ENCODE measurements at regions not wholly inside any gene's neighbourhood (a gene's known extent, or its start where the extent isn't known, plus 50 kb on each side); places are given as distances from the start of the nearest gene placed in this dataset.
A peak's percentile ranks its signal among the peaks of the same experiment; 100 is the strongest.
"Not testable (repeated sequence)": the region's sequence is repeated elsewhere in the genome, so short reads cannot be mapped to it uniquely, and the experiment has no call there.

- DNase-seq: no peak
Observed at GRCh38 chr3:18527691-18528090, 102.6 kb upstream of the SATB1 start.

GRCh38 chr3:18526667-18527066, 101.5 kb upstream of the SATB1 start:
- DNase-seq: no peak

- not testable (repeated sequence) for DNase-seq
Observed at GRCh38 chr3:18516170-18516569, 91.0 kb upstream of the SATB1 start.

DNA sequence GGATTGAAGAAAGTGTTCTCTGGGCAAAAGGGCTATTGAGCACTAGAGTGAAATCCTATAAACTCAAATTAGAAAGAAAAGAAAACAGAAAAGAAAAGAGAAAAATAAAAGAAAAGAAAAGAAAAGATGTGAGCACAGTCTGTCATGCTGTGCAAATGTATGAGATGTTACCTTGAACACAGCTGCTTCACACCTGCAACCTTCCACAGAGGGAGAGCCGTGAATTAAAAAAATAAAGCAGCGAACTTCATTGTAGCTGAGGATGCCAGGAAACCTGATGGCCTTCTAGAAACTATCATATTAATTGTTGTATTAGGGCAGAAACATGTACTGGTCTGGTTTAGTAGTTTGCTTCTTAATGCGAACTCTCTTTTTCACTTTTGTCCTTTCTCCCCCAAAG, 88.0 kb upstream of the SATB1 start:
- no peak for DNase-seq

DNA sequence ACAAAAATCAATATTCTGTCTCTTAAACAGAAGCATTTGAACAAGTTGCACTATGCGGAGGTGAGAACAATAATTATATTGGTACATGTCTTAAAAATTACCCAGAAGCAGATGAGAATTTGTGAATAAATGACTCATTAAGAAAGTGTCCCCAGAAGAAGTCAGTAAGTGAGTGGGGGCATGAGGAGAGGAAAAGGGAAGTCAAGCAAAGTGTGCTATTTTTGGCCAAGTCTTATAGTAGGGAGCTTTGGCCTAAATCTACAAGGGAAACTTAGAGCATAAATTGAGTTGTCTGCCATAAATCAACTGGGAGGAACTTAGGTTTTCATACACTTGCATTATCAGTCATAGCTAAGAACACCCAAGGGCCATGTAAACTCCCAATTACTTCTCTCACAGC, 86.9 kb upstream of the SATB1 start:
- DNase-seq: peak; percentile 78

GRCh38 chr3:18510947-18511346, 85.8 kb upstream of the SATB1 start:
- DNase-seq: no peak

DNA sequence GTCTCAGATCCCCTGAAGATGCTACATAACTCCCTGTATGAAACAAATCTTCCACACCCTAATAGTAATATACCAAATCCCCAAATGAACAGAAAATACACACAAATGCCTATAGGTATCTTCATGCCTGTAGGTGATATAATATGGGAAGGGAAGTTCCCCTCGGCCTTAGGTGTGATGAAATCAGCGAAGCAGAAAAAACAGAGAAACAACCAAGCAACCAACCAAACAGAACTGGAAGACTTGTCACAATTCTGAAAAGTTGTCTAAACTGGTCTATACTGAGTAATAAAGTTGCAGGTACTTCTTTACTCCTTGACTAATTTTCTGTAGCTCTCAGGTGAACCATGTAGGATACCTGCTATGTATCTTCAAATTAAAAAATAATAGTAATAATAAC, 82.2 kb upstream of the SATB1 start:
- no peak for DNase-seq

DNA sequence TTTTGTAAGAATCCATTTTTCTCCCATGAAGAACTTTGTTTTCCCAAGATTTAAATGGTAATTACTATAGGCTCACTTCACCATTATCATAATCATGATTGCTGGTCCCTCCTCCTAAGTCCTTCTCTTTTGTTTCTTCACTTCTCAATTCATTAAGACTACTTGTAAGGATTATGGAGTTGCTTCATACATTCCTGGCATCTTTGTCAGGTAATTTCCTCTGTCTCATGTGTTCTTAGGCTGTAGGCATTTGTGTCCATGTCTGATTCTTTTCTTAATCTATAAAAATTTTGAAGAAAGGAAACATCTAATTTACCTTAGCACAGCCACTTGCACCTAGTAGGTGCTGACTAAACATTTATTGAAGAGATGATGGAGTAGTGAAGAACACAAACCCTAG, 79.9 kb upstream of the SATB1 start:
- DNase-seq: no peak

DNA sequence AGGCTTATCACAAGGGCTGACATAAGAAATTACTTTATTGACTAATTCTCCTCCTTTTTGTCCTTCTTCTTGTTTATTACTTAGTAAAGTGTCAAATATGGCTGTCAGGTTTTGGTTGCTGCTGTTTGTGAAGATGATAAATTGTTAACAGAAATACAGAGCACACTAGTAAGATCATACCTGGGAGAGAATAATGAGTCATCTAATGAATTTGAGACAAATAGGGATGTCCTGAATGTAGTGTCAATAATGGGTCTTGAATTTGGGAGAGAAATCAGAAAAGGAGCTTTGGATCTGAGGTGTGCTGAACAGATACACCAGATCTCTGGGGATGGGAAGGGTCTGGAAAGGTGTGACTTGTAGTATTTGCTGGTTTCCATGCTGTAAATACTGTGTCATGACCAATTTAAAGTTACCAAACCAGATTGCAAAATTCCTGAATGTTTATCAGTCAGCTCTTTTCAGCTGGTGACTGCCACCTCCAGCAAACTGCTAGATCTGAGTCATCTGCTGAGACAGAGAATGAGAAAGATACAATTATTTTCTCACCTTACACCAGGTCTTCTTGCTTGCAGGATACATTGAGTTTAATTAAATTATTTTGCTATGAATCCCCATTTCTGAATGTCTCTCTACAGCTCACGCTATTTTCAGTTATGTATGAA, 76.7 kb upstream of the SATB1 start:
- DNase-seq: no peak

- DNase-seq: no peak
Observed at GRCh38 chr3:18500322-18500721, 75.2 kb upstream of the SATB1 start.

GRCh38 chr3:18499301-18499700, 74.2 kb upstream of the SATB1 start:
- peak; percentile 51 for DNase-seq

DNA sequence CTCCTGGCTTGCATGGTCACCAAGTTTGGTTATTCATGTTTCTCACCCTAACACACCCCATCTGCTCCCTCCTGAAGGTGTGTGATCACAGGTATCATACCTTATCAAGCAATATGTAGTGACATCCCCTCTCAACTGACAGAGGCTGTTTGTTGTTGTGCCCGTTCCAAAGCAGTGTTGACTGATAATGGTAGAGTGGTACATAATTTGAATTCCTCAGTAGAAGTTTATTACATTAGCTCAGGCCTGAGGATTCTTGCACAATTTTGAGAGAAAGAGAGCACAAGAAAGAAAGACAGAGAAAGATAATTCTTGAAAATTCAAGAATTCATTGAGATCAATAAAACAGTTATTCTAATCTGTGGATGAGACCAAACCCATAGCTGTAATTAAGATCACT, 69.1 kb upstream of the SATB1 start:
- DNase-seq: no peak

DNA sequence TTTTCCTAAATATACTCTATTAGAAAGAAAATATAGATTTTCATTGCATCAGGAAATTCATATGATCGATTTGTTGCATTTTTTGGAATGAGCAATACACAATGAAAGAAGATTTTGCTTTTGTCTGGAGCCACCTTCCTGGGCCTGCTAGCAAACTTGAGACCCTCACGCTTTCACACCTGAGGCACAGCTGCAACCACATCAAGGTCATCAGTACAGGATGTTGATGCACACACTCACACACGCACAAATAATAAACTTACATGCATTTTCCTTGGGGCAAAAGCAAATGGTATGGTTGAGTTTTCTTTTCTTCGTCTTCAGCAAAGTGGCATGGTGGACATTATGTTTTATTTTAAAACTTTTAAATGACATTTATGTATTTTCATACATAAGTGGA, 64.8 kb upstream of the SATB1 start:
- no peak for DNase-seq

DNA sequence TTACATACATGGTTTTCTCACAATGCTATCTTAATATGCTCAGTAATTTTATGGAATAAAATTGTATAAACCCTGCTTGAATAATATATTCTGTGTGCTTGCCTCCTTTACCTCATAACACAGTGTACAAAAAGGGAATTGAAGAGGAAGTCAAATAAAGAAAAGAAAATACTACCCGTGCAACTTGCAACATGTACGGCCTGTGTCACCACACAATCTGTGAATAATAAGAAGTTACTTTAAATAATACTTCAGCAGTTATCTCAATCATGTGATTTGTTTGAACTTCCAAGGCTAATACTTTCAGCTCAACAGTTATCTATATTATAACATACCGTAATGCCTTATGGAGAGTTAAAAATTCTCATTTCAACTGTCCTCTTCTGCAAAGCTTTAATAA, 58.1 kb upstream of the SATB1 start:
- no peak for DNase-seq

DNA sequence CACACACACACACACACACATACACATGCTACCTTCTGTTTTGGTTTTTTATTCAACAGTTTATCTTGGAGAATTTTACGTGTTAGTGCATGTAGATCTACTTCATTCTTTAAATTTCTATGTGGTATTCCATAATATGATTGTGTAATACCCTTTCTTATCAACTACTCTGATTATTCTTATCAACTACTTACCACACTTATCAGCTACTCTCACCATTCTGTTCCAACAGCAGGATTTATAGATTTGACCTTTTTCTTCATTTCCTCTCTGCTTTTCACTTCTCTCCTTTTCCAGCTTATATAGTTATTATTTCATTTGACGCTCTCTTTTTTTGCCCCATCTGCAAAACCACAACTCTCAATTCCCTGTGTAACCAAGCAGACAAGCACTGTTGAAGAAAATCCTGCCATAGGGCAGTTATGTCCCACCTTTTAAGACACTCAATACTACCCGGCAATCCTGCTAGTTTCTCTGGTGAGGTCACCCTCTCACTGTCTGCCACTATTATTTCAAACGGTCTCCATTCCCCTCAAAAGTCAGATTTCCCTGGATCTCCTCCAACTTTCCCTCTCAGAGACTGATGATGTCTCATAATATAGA, 56.9 kb upstream of the SATB1 start:
- no peak for DNase-seq

DNA sequence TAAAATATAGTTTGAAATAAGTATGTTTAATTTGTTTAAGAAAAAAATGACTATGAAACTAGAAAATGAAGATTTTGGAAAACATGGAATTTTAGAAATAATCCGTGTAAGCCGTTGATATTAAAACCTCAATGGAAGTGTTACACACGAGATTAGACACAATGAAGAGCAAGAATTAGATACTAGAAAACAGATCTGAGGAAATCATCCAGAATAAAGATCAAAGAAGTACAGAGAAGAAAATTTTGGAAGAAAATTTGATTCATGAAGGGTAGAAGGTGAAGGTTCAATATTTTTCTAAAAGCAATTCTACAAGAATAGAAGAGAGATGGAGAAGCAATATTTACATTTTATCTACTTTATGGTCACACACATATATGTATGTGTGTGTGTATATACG, 52.5 kb upstream of the SATB1 start:
- DNase-seq: no peak

Measured in GDM1 (cell line).